ENCODE measurements at regions not wholly inside any gene's neighbourhood (a gene's known extent, or its start where the extent isn't known, plus 50 kb on each side); places are given as distances from the start of the nearest gene placed in this dataset.

- DNase-seq, result no peak
- H3K4me1 ChIP-seq, result peaks cover 13 to 23% of the 10 kb centered on the region in 2 donors
- peak overlapping the region; percentile 86 to 97 for H3K27ac ChIP-seq
- intact Hi-C loops (cut with DNase I; ENCODE audit: low total_unique reads), result no loop called here
- H3K27me3 ChIP-seq, result no peaks in the 10 kb centered on the region
- no peak overlapping the region for H3K4me3 ChIP-seq
- H3K36me3 ChIP-seq, result no peaks in the 10 kb centered on the region
- H3K9me3 ChIP-seq, result no peaks in the 10 kb centered on the region
- TF ChIP-seq POLR2A (IDR thresholded peaks at IDR 0.05) (no peak), CTCF (IDR thresholded peaks at IDR 0.05) (no peak)
Measured at GRCh38 chr7:130914554-130915294, 180.7 kb upstream of the KLF14 start.

GRCh38 chr7:130917669-130918128 is 183.7 kb upstream of the KLF14 start:
- Histone ChIP-seq H3K36me3 (no peaks in the 10 kb centered on the region), H3K27me3 (no peaks in the 10 kb centered on the region), H3K4me3 (no peak overlapping the region), H3K4me1 (peaks cover 13 to 28% of the 10 kb centered on the region in 2 donors), H3K27ac (peak overlapping the region in 1 of 2 donors; percentile 97), H3K9me3 (no peaks in the 10 kb centered on the region)
- no peak for TF ChIP-seq CTCF (IDR thresholded peaks at IDR 0.05)
- no peak for TF ChIP-seq POLR2A (IDR thresholded peaks at IDR 0.05)
- intact Hi-C loops (cut with DNase I; ENCODE audit: low total_unique reads), result no loop called here
- no peak for DNase-seq

- TF ChIP-seq CTCF (IDR thresholded peaks at IDR 0.05), result no peak
- no peak for TF ChIP-seq POLR2A (IDR thresholded peaks at IDR 0.05)
- Histone ChIP-seq H3K9me3 (no peaks in the 10 kb centered on the region), H3K27ac (peak overlapping the region in 1 of 2 donors; percentile 97), H3K4me1 (peaks cover 13 to 28% of the 10 kb centered on the region in 2 donors), H3K4me3 (no peak overlapping the region), H3K27me3 (no peaks in the 10 kb centered on the region), H3K36me3 (no peaks in the 10 kb centered on the region)
- DNase-seq, result no peak
- intact Hi-C loops (cut with DNase I; ENCODE audit: low total_unique reads), result no loop called here
Measured at GRCh38 chr7:130918129-130919052, 184.4 kb upstream of the KLF14 start.

- no peaks in the 10 kb centered on the region for H3K36me3 ChIP-seq
- intact Hi-C loops (cut with DNase I; ENCODE audit: low total_unique reads), result no loop called here
- H3K27me3 ChIP-seq, result no peaks in the 10 kb centered on the region
- H3K9me3 ChIP-seq, result no peaks in the 10 kb centered on the region
- TF ChIP-seq POLR2A (IDR thresholded peaks at IDR 0.05), result no peak
- TF ChIP-seq CTCF (IDR thresholded peaks at IDR 0.05), result no peak
- H3K27ac ChIP-seq, result peak overlapping the region in 1 of 2 donors; percentile 1
- no peak overlapping the region for H3K4me3 ChIP-seq
- H3K4me1 ChIP-seq, result peaks cover 6 to 19% of the 10 kb centered on the region in 2 donors
- DNase-seq, result no peak
Measured at GRCh38 chr7:130919316-130920103, 185.5 kb upstream of the KLF14 start.
